AG09319 (cell line): ENCODE measurements at regions not wholly inside any gene's neighbourhood (a gene's known extent, or its start where the extent isn't known, plus 50 kb on each side); places are given as distances from the start of the nearest gene placed in this dataset.

ENCODE experiments used
- DNase-seq: peaks from one replicate; pipeline ENCODE4 v3.0.0-alpha.2; 2010; ENCODE audit warnings: low read depth; ENCODE audit errors: extremely low read depth
- TF ChIP-seq, protein P1 (sequence below): IDR thresholded peaks from 2 replicates; pipeline ENCODE4 v1.5.1; 2011; ENCODE audit warnings: low read depth, mild to moderate bottlenecking, inconsistent platforms, low read length, moderate library complexity

DNA sequence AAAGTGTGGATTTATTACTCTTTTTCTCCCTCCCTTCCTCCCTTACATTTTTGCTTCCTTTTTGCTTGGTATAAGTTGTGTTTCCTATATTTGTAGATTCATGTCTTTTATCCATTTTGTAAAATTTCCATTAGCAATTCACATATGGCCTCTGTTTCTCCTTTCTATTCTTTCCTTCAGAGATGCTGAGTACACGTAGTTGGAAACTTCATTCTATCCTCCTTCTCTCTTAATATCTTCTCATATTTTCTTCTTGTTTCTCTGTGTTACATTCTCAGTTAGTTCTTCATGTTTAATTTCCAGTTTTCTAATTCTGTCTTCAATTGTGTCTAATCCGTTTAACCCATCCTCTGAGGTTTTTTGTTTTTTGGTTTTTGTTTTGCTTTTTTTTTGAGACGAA lies 188.9 kb downstream of the ZIC5 start:
- TF ChIP-seq, protein P1, sequence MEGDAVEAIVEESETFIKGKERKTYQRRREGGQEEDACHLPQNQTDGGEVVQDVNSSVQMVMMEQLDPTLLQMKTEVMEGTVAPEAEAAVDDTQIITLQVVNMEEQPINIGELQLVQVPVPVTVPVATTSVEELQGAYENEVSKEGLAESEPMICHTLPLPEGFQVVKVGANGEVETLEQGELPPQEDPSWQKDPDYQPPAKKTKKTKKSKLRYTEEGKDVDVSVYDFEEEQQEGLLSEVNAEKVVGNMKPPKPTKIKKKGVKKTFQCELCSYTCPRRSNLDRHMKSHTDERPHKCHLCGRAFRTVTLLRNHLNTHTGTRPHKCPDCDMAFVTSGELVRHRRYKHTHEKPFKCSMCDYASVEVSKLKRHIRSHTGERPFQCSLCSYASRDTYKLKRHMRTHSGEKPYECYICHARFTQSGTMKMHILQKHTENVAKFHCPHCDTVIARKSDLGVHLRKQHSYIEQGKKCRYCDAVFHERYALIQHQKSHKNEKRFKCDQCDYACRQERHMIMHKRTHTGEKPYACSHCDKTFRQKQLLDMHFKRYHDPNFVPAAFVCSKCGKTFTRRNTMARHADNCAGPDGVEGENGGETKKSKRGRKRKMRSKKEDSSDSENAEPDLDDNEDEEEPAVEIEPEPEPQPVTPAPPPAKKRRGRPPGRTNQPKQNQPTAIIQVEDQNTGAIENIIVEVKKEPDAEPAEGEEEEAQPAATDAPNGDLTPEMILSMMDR = no peak
- no peak for DNase-seq

DNA sequence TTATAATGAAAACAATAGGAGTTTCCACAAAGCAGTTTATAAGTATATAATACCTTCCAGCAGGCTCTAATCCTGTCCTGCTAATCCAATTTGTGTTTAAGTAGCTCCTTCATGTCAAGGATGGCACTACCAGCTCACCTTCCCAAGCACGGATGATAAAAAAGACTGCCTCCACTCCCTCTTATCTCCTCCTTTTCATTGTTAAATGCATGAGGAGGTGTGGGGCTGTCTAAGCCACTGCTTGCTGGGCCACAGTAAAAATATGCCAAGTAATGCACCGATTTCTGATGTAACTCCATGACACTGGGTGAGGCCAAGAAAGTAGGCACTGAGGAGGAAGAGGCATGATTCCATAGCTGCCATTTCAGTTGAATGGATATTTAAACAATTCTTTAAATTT lies 193.1 kb downstream of the ZIC5 start:
- TF ChIP-seq, protein P1 = no peak
- DNase-seq = no peak

DNA sequence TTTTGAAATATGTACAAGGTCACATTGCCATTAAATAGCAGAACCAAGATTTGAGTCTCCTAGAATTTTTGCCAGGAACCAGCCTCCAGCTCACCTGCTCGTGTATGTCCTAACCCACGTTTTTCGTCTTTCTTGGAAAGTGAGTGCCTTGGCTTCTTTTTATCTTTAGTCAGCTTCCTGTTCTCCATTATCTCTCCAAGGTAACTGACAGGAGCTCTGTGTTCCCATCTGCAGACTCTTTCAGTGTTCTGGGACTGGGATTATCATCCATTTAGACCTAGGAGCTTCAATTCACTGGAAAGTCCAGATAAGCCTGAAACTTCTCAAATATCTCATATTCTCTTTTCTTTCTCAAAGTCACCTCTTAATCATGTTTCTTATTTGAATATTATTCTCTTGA lies 193.7 kb downstream of the ZIC5 start:
- TF ChIP-seq, protein P1 = no peak
- no peak for DNase-seq

DNA sequence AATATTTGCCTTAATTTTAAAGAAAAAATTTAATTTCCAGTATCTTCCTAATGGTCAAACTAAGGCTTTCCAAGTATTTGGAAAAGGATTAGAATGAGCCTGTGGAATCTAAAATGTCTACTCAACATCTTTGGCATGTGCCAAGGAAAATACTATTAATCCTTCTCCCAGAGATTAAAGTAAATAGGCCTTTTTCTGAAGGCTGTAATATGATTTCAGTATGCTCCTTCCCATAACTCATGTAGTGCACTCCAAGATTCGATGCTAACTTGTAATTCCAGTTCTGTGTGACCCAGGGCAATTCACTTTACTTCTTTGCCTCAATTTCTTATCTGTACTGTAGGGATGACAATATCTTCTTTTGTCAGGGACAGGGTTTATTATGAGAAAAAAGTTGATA lies 196.9 kb downstream of the ZIC5 start:
- no peak for DNase-seq
- TF ChIP-seq, protein P1 = no peak

DNA sequence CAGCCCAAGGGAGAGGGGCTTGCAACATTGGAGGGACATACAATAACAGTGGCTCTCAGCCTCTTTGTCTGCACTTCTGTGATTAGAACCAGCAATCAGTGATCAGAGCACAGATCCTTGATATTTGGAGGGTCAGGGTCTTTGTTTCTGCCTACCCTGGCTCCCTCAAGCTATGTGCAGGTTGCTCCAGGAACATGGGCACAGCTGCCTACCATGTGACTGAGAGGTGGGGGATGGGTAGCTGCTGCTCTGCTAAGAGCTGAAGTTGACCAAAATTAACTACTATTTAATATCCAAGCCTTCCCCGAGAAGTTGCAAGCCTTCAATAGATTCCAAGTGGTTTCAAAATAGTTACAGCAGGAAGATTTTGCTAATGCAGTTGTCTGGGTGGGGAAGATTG lies 202.6 kb downstream of the ZIC5 start:
- TF ChIP-seq, protein P1 = no peak
- DNase-seq = no peak

DNA sequence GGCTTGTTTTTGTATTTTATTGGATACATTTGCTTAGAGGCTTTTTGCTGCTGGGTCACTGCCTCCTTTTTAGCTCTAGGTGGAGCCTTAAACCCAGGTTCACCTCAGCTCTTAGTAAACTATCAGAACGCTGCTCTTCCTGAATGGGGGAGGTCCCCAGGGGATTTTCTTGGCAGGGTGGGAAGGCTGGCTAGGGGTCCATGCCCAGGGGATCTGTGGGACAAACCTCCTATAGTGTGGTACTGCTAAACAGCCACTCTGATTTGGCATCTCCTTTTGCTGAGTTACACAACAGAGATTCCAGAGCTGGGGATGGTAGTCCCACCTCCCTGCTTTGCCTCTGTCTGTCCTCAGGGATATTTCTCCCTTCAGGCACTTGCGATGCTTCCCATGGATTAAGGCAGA lies 204.9 kb downstream of the ZIC5 start:
- TF ChIP-seq, protein P1 = no peak
- no peak for DNase-seq

DNA sequence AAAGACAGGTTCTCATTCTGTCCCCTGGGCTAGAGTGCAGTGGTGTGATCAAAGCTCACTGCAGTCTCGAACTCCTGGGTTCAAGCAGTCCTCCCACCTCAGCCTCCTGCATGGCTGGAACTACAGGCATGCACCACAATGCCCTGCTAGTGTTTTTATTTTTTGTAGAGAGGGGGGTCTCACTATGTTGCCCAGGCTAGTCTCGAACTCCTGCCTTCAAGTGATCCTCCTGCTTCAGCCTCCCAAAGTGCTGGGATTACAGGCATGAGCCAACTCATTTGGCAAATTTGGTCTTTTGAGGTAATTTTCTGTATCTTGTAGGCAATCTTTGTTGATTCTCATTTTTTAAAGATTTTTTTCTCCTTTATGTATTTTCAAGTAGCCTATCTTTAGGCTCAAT lies 205.7 kb downstream of the ZIC5 start:
- no peak for DNase-seq
- TF ChIP-seq, protein P1 = no peak
